ENCODE measurements at regions not wholly inside any gene's neighbourhood (a gene's known extent, or its start where the extent isn't known, plus 50 kb on each side); places are given as distances from the start of the nearest gene placed in this dataset.

- no peak for TF ChIP-seq BACH1 (IDR thresholded peaks at IDR 0.05; ENCODE audit: low read length)
- no peak for TF ChIP-seq CTBP2 (IDR thresholded peaks at IDR 0.05; ENCODE audit: borderline replicate concordance, insufficient read depth, insufficient read length, low read length)
These were observed 58.6 kb upstream of the GLS start (continued) for GRCh38 chr2:190822043-190822442.
